ENCODE measurements at regions not wholly inside any gene's neighbourhood (a gene's known extent, or its start where the extent isn't known, plus 50 kb on each side); places are given as distances from the start of the nearest gene placed in this dataset.
A peak's percentile ranks its signal among the peaks of the same experiment; 100 is the strongest.

GRCh38 chr2:20150110-20150706, 74.7 kb downstream of the SDC1 start:
- no peak for DNase-seq

DNA sequence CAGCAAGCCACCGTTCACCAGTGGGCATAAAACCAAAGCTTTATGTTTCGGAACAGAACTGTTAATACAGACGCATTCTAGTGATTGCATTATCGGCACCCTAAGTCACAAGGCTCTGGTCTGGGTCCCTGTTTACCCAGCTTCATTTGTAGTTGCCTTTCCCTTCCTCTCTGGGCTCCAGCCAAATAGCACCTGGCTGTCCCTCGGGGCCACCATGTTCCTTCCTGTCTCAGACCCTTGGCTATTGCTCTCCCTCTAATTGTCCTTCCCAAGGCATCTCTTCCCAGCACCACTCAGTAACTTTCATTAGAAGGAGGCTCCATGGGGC, 75.3 kb downstream of the SDC1 start:
- no peak for DNase-seq

- DNase-seq, result peak in 1 of 2 experiments; percentile 13
Observed at GRCh38 chr2:20148923-20149702, 75.8 kb downstream of the SDC1 start.

- DNase-seq, result no peak
Observed at GRCh38 chr2:20148426-20148922, 76.5 kb downstream of the SDC1 start.

DNA sequence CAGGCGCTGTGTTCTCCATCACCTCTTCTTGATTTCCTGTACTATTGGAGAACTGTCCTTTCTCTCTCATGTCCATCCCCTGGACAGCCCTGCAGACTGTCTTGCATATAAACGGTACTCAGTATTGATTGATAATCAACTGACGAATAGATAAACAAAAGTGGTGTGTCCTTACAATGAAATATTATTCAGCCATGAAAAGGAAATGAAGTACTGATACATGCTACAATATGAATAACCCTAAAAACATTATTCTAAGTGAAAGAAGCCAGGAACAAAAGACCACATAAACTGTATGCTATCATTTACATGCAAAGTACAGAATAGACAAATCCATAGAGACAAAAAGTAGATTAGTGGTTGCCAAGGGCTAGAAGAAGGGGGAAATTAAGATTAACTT, 77.6 kb downstream of the SDC1 start:
- no peak for DNase-seq

DNA sequence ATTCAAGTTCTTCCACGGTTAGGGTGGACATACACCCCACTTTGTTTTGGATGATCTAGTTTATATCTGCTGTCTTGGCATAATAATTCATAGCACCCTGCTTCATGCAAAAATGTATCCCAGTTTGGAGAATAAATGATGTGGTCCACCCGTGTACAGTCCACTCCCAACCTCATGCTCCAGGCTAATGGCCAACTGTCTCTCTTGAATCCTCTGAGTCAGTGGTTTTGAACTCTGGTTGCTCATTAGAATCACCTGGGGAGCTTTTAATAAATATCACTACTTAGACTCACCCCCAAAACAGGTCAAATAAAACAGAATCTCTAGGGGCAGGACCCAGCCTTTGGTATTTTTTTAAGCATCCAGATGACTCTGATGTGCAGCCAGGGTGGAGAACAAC, 78.5 kb downstream of the SDC1 start:
- no peak for DNase-seq

DNA sequence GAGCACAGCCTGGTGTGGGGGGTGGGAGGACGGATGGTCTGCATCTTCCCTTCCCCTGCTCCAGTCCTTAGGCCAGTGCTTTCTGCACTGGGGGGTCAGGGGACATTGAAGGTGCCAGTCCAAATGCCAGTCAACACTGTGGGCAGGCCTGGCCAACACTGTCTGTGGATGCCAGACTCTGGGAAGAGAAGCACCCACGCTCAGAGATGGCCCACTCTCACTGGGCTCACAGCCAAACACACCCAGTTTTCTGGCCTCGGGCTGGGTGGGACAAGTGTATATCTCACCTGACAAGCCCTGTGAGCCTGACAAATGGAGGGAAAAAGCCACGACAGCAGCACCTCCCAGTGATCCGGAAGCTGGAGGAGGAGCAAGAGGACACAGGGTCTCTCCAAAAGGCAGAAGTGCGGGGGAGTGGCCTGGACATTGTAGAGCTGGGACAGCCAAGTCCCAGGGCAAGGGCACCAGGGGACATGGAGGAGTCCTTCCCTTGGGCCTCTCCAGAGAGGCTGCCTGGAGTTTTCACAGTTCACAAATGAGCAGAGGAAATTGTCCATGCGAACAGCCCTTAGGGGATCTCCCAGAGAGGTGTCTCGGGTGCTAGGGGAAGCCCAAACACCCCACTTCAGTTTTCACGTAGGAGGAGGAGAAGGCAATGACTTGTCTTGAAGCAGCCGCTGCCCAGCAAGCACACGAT, 79.3 kb downstream of the SDC1 start:
- DNase-seq, result no peak

GRCh38 chr2:20144861-20145260, 80.1 kb downstream of the SDC1 start:
- DNase-seq, result no peak

GRCh38 chr2:20144196-20144595, 80.7 kb downstream of the SDC1 start:
- no peak for DNase-seq

- DNase-seq, result no peak
Observed at GRCh38 chr2:20143263-20143662, 81.7 kb downstream of the SDC1 start.

GRCh38 chr2:20141806-20142205, 83.1 kb downstream of the SDC1 start:
- no peak for DNase-seq

- DNase-seq, result peak; percentile 39 to 50
Observed at GRCh38 chr2:20141056-20141762, 83.7 kb downstream of the SDC1 start.

DNA sequence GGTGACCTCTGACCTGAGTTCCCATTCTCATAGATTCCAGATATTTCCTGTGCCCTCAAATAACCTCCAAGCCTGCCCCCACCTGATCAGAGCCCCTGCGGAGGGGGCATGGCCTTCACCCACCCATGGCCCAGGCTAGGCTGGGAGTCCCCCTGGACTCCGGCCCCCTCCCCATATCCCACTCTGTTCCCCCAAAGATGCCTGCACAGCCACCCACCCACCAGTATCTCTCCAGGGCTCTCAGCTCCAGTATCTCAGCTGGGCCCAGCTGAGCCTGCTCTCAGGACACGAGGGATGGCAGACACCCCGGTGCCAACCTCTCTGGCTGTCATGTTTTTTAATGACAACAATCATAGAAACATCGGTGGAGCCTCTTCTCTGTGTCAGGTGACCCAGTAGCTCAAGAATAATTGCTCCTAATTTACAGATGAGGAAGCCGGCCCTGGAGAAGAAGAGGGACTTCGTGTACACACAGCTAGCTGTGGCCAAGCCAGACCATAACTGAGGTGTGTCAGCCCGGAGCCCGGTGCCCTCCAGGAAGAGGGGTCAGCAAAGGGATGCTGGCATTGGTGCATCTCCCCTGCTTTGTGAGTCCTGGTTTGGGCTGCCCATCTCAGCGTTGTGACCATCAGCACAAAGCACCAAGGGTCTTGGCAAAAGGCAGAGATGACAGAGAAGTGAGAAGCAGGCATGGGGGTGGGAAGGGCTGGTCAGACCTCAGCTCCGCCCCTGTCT, 84.4 kb downstream of the SDC1 start:
- DNase-seq, result no peak

DNA sequence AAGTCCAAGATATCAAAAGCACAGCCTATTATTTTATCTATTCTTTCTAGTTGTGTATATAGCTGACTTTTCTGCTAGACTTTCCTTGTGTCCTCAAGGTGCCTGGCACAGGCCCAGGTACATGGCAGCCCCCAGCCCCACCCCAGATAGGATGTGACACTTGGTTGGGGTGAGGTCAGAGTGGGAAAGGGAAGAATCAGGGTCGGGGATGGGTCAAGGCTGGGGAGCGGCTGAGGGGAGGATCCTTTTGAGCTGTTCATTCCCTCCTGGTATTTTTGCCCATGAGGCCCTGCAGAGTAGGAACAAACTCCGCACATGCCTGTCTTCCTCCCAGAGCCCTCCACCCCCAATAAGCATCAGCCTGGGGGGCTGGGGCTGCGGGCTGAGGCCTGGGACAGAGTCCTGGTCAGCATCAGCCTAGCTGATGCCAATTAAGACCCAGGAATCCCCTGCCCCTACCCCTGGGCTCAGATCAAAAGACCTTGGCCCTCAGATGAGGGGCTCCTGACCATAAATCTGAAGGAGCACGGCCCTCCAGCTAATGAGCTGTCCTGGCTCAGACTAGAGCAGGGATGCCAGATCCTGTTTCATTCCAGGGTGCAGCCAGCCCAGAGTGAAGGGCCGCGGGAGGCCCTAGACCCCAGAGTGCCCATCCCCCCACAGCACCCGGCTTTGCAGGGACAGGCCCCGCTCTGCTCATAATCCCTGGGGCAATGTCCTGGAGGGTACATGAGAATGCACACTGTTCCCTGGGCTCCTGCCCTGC, 85.3 kb downstream of the SDC1 start:
- no peak for DNase-seq

GRCh38 chr2:20138696-20139095, 86.2 kb downstream of the SDC1 start:
- no peak for DNase-seq

- no peak for DNase-seq
Observed at GRCh38 chr2:20137884-20138283, 86.5 kb upstream of the LAPTM4A start.

DNA sequence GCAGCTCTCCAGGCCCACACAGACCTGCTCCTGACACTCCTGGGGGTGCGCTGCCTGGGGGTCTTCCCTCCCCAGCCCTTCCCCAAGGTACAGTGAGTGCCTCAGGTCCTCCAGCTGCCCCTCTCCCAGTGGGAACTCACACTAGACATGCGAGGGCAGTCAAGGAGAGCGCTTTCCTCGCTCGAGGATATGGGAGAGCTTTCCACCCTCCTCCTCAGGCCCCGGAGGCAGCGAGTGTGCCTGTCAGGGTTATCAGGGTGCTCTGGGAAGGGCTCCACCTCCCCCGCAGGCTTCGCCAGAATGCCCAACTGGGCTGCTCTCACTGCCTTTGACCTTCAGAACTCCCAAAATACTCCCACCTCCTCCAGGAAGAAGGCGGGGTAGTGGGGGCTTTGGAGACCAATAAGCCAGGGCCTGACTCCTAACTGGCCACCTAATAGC, 85.7 kb upstream of the LAPTM4A start:
- DNase-seq, result no peak

GRCh38 chr2:20136149-20136548, 84.7 kb upstream of the LAPTM4A start:
- no peak for DNase-seq

GRCh38 chr2:20135631-20136050, 84.2 kb upstream of the LAPTM4A start:
- DNase-seq, result peak in 1 of 2 experiments; percentile 50

DNA sequence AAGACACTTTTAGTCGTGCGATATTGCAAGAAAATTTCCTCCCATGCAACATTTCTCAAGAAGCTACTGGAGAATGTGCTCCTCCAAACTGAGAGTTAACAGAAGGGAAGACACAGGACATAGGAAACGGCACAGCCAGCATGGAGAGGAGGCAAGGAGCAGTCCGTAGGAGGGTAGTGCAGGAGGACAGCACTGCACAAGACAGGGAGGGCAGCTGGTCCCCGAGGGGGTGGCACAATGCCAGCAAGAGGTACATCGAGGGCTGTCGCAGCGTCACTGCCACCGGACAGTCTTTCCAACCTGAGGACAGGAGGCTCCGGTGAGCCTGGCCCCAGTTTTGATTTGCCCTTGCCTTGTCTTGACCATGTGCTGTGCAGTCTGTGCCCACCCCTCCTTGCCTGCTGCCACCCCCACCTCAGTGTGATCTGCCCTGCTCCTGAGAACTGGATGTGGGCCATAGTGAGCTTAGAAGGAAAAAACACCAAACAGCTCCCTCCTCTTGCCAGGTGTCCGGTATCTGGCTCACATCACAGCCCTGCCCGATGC, 81.6 kb upstream of the LAPTM4A start:
- no peak for DNase-seq

Data from SW 1271 (cell line).